Hepatocyte (in vitro differentiated cells): ENCODE measurements at regions not wholly inside any gene's neighbourhood (a gene's known extent, or its start where the extent isn't known, plus 50 kb on each side); places are given as distances from the start of the nearest gene placed in this dataset.

Experiments
- DNase-seq: peaks from one replicate; pipeline ENCODE4 v3.0.0-alpha.2; 2016; ENCODE audit warnings: low spot score
- H2AFZ ChIP-seq: fragments of 200-600 bp; sonication (generic); 2 replicates; pipeline ENCODE4 v1.6.0; 2016; ENCODE audit warnings: antibody characterized with exemption, mild to moderate bottlenecking
- H3K27ac ChIP-seq: fragments of 200-600 bp; sonication (generic); 2 replicates; pipeline ENCODE4 v1.5.1; 2016; ENCODE audit warnings: mild to moderate bottlenecking
- H3K27me3 ChIP-seq: fragments of 200-600 bp; sonication (generic); 2 replicates; pipeline ENCODE4 v1.6.1; 2016
- H3K36me3 ChIP-seq: fragments of 200-600 bp; sonication (generic); replicated peaks from 2 replicates; pipeline ENCODE4 v1.5.1; 2016; ENCODE audit warnings: low read depth; ENCODE audit not compliant: insufficient read depth
- H3K4me1 ChIP-seq: fragments of 200-600 bp; sonication (generic); 2 replicates; pipeline ENCODE4 v1.5.1; 2016; ENCODE audit warnings: mild to moderate bottlenecking, moderate library complexity; ENCODE audit not compliant: insufficient read depth
- H3K4me2 ChIP-seq: fragments of 200-600 bp; sonication (generic); 2 replicates; pipeline ENCODE4 v1.6.0; 2016
- H3K4me3 ChIP-seq: fragments of 200-600 bp; sonication (generic); 2 replicates; pipeline ENCODE4 v1.5.1; 2016; ENCODE audit warnings: mild to moderate bottlenecking
- H3K79me2 ChIP-seq: fragments of 200-600 bp; sonication (generic); 2 replicates; pipeline ENCODE4 v1.6.0; 2017; ENCODE audit warnings: mild to moderate bottlenecking
- H3K9me2 ChIP-seq: fragments of 200-600 bp; sonication (generic); replicated peaks from 2 replicates; pipeline ENCODE4 v1.6.0; 2017; ENCODE audit warnings: mild to moderate bottlenecking; ENCODE audit not compliant: insufficient read depth
- H3K9me3 ChIP-seq: fragments of 200-600 bp; sonication (generic); 2 replicates; pipeline ENCODE4 v1.5.1; 2016; ENCODE audit warnings: low read depth, mild to moderate bottlenecking
- H4K20me1 ChIP-seq: fragments of 200-600 bp; sonication (generic); 2 replicates; pipeline ENCODE4 v1.6.0; 2016; ENCODE audit warnings: mild to moderate bottlenecking; ENCODE audit not compliant: insufficient read depth, poor library complexity, severe bottlenecking
- EZH2 ChIP-seq: fragments of 200-600 bp; sonication (generic); IDR thresholded peaks from 2 replicates; pipeline ENCODE4 v1.6.1; 2016; ENCODE audit warnings: antibody characterized with exemption, mild to moderate bottlenecking, borderline replicate concordance
- EZH2phosphoT487 ChIP-seq: fragments of 200-600 bp; sonication (generic); IDR thresholded peaks from one replicate; pipeline ENCODE4 v1.6.1; 2018; ENCODE audit warnings: antibody characterized with exemption, mild to moderate bottlenecking, low read depth, moderate library complexity; ENCODE audit not compliant: unreplicated experiment, severe bottlenecking
- WGBS: methylation state at CpG from one replicate; pipeline ENCODE4 v1.1.6; 2016; ENCODE audit warnings: low lambda C conversion rate; ENCODE audit errors: missing lambda C conversion rate; 5-methylcytosine and 5-hydroxymethylcytosine counted together
- TF ChIP-seq, protein P1 (sequence below): fragments of 200-600 bp; sonication (generic); IDR thresholded peaks from 2 replicates; pipeline ENCODE4 v1.5.1; 2016; ENCODE audit warnings: antibody characterized with exemption, mild to moderate bottlenecking; ENCODE audit not compliant: poor library complexity

DNA sequence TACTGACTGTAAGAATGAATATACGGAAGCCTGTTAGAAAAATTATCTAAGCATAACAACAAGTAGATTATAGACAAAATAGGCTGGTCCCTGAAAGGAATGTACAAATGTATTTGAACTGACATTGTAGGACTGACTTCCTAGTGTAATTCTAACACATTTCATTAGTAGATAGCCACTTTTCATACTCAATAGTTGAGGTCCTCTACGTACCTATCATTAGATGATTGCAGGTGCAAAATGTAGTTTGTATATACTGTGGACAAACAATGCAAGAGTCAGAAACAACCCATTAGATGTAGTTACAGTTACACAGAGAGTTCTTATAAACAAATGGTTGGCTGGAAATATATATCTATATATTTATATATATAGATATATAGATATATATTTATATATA, 402.3 kb upstream of the SLITRK6 start:
- DNase-seq, result no peak
- no peaks in the 10 kb centered on the region for H3K27me3 ChIP-seq
- H3K27ac ChIP-seq, result no peak overlapping the region
- no peaks in the 10 kb centered on the region for H3K4me1 ChIP-seq
- no peaks in the 10 kb centered on the region for H4K20me1 ChIP-seq
- 73% methylated on average over 2 of the region's 2 CpGs for WGBS
- H3K9me2 ChIP-seq, result no peaks in the 10 kb centered on the region
- TF ChIP-seq EZH2phosphoT487, result no peak
- TF ChIP-seq, protein P1, sequence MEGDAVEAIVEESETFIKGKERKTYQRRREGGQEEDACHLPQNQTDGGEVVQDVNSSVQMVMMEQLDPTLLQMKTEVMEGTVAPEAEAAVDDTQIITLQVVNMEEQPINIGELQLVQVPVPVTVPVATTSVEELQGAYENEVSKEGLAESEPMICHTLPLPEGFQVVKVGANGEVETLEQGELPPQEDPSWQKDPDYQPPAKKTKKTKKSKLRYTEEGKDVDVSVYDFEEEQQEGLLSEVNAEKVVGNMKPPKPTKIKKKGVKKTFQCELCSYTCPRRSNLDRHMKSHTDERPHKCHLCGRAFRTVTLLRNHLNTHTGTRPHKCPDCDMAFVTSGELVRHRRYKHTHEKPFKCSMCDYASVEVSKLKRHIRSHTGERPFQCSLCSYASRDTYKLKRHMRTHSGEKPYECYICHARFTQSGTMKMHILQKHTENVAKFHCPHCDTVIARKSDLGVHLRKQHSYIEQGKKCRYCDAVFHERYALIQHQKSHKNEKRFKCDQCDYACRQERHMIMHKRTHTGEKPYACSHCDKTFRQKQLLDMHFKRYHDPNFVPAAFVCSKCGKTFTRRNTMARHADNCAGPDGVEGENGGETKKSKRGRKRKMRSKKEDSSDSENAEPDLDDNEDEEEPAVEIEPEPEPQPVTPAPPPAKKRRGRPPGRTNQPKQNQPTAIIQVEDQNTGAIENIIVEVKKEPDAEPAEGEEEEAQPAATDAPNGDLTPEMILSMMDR, result no peak
- TF ChIP-seq EZH2, result no peak
- H3K79me2 ChIP-seq, result no peaks in the 10 kb centered on the region
- no peaks in the 10 kb centered on the region for H3K9me3 ChIP-seq
- no peak overlapping the region for H3K4me2 ChIP-seq
- no peak overlapping the region for H3K4me3 ChIP-seq
- no peak overlapping the region for H2AFZ ChIP-seq
- no peaks in the 10 kb centered on the region for H3K36me3 ChIP-seq

DNA sequence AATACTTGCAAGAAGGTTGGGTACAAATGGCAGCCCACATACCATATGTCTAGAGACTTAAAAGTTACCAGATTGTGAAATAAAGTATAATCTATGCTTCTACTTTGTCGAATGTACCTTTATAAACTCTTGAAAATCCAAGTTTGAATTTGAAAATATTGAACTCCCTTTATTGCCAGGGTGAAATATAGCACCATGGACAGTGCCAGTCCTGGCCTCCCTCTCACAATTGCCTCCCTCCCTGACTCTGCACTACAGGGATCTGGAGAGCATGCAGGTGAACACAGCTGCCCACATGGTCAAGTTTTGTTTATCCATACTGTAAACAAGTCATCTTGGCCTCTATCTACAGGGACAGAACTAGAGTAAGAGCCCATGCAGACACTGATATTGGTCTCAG, 394.1 kb upstream of the SLITRK6 start:
- 60% methylated on average over 1 of the region's 1 CpG for WGBS
- no peak overlapping the region for H3K4me3 ChIP-seq
- H3K4me1 ChIP-seq, result no peaks in the 10 kb centered on the region
- H3K9me2 ChIP-seq, result no peaks in the 10 kb centered on the region
- H3K27me3 ChIP-seq, result no peaks in the 10 kb centered on the region
- H2AFZ ChIP-seq, result no peak overlapping the region
- H3K36me3 ChIP-seq, result no peaks in the 10 kb centered on the region
- TF ChIP-seq, protein P1, result no peak
- no peaks in the 10 kb centered on the region for H4K20me1 ChIP-seq
- no peak overlapping the region for H3K4me2 ChIP-seq
- H3K27ac ChIP-seq, result no peak overlapping the region
- no peaks in the 10 kb centered on the region for H3K9me3 ChIP-seq
- DNase-seq, result peak; percentile 17
- no peaks in the 10 kb centered on the region for H3K79me2 ChIP-seq

DNA sequence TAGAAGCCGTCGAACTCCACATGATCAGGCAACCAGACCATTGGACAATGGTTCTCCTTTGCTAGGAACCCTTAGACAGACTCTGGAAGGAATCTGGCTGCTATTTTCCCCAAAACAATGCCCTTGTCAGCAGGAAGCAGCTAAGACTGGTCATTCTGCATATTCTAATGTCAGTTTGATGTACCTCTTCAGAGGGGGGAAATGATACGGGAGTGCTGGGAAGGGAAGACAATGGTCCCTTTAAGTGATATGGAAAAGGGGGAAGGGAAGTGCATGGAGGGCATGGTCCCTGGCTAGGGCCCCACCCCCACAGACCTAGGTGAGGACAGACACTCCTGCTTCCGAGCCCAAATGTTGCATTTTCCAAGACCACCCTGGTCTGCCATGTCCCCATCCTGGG, 389.0 kb upstream of the SLITRK6 start:
- Histone ChIP-seq H3K9me2 (no peaks in the 10 kb centered on the region), H3K9me3 (no peaks in the 10 kb centered on the region), H2AFZ (no peak overlapping the region), H3K4me2 (no peak overlapping the region), H3K4me3 (no peak overlapping the region), H3K4me1 (no peaks in the 10 kb centered on the region), H4K20me1 (no peaks in the 10 kb centered on the region), H3K36me3 (no peaks in the 10 kb centered on the region), H3K27ac (no peak overlapping the region), H3K79me2 (no peaks in the 10 kb centered on the region), H3K27me3 (no peaks in the 10 kb centered on the region)
- 98% methylated on average over 4 of the region's 4 CpGs for WGBS
- no peak for DNase-seq
- TF ChIP-seq EZH2, result no peak
- TF ChIP-seq, protein P1, result no peak
- TF ChIP-seq EZH2phosphoT487, result no peak

DNA sequence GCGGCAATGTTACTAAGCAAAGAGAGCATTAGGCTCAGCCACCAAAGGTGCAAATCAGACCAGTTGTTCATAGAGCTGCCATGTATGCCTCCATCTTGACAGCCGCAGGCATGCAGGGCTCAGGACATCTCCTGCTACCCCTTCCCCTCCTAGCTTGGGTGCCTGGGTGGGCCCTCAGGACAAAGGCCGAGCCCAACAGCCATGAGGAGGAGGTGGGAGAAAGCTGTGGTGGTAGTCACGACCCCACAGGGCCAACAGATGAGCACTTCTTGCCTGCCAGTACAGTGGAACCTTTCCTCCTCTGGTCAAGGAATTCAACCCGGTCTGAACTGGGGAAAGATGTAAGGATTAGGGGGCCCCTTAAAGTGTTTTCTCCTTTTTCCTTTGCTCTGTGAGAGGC, 386.4 kb upstream of the SLITRK6 start:
- H3K4me2 ChIP-seq, result no peak overlapping the region

More for the DNA sequence above, 386.4 kb upstream of the SLITRK6 start:
- Histone ChIP-seq H4K20me1 (no peaks in the 10 kb centered on the region), H3K4me1 (no peaks in the 10 kb centered on the region), H3K9me2 (no peaks in the 10 kb centered on the region), H3K79me2 (no peaks in the 10 kb centered on the region), H3K36me3 (no peaks in the 10 kb centered on the region), H3K27ac (no peak overlapping the region), H3K27me3 (no peaks in the 10 kb centered on the region), H2AFZ (no peak overlapping the region), H3K4me3 (no peak overlapping the region), H3K9me3 (no peaks in the 10 kb centered on the region)
- DNase-seq, result no peak
- 81% methylated on average over 5 of the region's 5 CpGs for WGBS
- TF ChIP-seq EZH2phosphoT487 (no peak), EZH2 (no peak)
- TF ChIP-seq, protein P1, result no peak
